GM12878 (cell line): ENCODE measurements at regions not wholly inside any gene's neighbourhood (a gene's known extent, or its start where the extent isn't known, plus 50 kb on each side); places are given as distances from the start of the nearest gene placed in this dataset.

Experiments
- ATAC-seq: fragments of 200-7000 bp; cut with Tn5 transposase; 3 replicates; pipeline ENCODE4 v1.9.1; 2020; ENCODE audit warnings: mild to moderate bottlenecking, moderate library complexity
- BruUV-seq: library from RNA; stranded (reverse); fragments of 400-500 nt; replicated peaks from 2 replicates; lab custom pipeline; 2021; lab: Mats Ljungman, UMichigan
- CTCF ChIA-PET: fragments of 300-600 bp; sonication (Branson Sonifier 250); formaldehyde crosslinking; extraction: SDS; loops from one replicate; lab custom pipeline; 2021; ENCODE audit warnings: inconsistent platforms; lab: Yijun Ruan, JAX
- POLR2A ChIA-PET: fragments of 350-600 bp; formaldehyde crosslinking; extraction: SDS; loops from one replicate; lab custom pipeline; 2021; ENCODE audit warnings: inconsistent platforms; lab: Charles Lee
- RAD21 ChIA-PET: fragments of 300-600 bp; sonication (Branson Sonifier 250); formaldehyde crosslinking; loops from one replicate; lab custom pipeline; 2023; ENCODE audit warnings: antibody characterized with exemption; ENCODE audit not compliant: unreplicated experiment; lab: Charles Lee
- SMC1A ChIA-PET: fragments of 300-600 bp; sonication (Branson Sonifier 250); formaldehyde crosslinking; loops from one replicate; lab custom pipeline; 2023; ENCODE audit not compliant: unreplicated experiment, uncharacterized antibody; lab: Charles Lee
- DNase-seq: peaks from one replicate; pipeline ENCODE4 v3.0.0-alpha.2; 2011; ENCODE audit warnings: low read depth, low spot score
- FAIRE-seq: peaks from 3 replicates; lab custom pipeline; 2011; peaks lifted over from hg19 to GRCh38; lab: Jason Lieb, UNC
- H2AFZ ChIP-seq: 2 replicates; pipeline ENCODE4 v1.6.0; 2011; ENCODE audit warnings: low read depth, low read length, control low read depth; ENCODE audit not compliant: control insufficient read depth
- H3K27ac ChIP-seq: 2 replicates; pipeline ENCODE4 v1.5.1; 2011; ENCODE audit warnings: control low read depth; ENCODE audit not compliant: control insufficient read depth, insufficient read depth
- H3K27me3 ChIP-seq, 2 experiments: replicated peaks in 1 of 2; 2 replicates each; pipeline versions ENCODE4 v1.6.0 to v1.6.1; 2011; ENCODE audit warnings: low read length in 1 of 2; ENCODE audit not compliant: control insufficient read depth in 2 of 2, insufficient read depth in 2 of 2
- H3K36me3 ChIP-seq, 2 experiments: 2 replicates each; pipeline ENCODE4 v1.5.1; 2011; ENCODE audit warnings: low read length in 1 of 2; ENCODE audit not compliant: control insufficient read depth in 2 of 2, insufficient read depth in 2 of 2
- H3K4me1 ChIP-seq: 2 replicates; pipeline ENCODE4 v1.6.1; 2011; ENCODE audit warnings: mild to moderate bottlenecking, low read length, moderate library complexity, mixed read lengths; ENCODE audit not compliant: control insufficient read depth, insufficient read depth
- H3K4me2 ChIP-seq: 2 replicates; pipeline ENCODE4 v1.6.0; 2011; ENCODE audit warnings: control low read depth; ENCODE audit not compliant: control insufficient read depth, insufficient read depth
- H3K4me3 ChIP-seq: fragments of 200-600 bp; sonication (generic); 2 replicates; pipeline ENCODE4 v1.5.1; 2016
- H3K79me2 ChIP-seq: 2 replicates; pipeline ENCODE4 v1.6.0; 2011; ENCODE audit warnings: low read length; ENCODE audit not compliant: control insufficient read depth, insufficient read depth
- H3K9ac ChIP-seq: 2 replicates; pipeline ENCODE4 v1.8.0; 2011; ENCODE audit warnings: low read length, control low read depth, mixed read lengths; ENCODE audit not compliant: control insufficient read depth, insufficient read depth
- H3K9me3 ChIP-seq: replicated peaks from 3 replicates; pipeline ENCODE4 v1.5.1; 2011; ENCODE audit warnings: mild to moderate bottlenecking, low read length; ENCODE audit not compliant: control insufficient read depth, insufficient read depth
- H4K20me1 ChIP-seq: 2 replicates; pipeline ENCODE4 v1.6.0; 2011; ENCODE audit not compliant: control insufficient read depth, insufficient read depth
- CHD4 ChIP-seq: fragments of 200-600 bp; sonication (generic); IDR thresholded peaks from 2 replicates; pipeline ENCODE4 v1.6.1; 2016; ENCODE audit warnings: mild to moderate bottlenecking
- E4F1 ChIP-seq: fragments of 450-650 bp; IDR thresholded peaks from 2 replicates; pipeline ENCODE4 v1.6.1; 2018; ENCODE audit warnings: borderline replicate concordance, mild to moderate bottlenecking; ENCODE audit not compliant: partially characterized antibody
- IKZF1 ChIP-seq: fragments of 450-650 bp; conservative IDR thresholded peaks from 2 replicates; pipeline ENCODE4 v1.6.1; 2017; ENCODE audit warnings: antibody characterized with exemption, mild to moderate bottlenecking
- KAT2A ChIP-seq: conservative IDR thresholded peaks from 2 replicates; pipeline ENCODE4 v1.6.1; 2011; ENCODE audit warnings: low read depth, low read length; ENCODE audit not compliant: control insufficient read depth
- MXI1 ChIP-seq: fragments of 150-350 bp; IDR thresholded peaks from 2 replicates; pipeline ENCODE4 v1.6.1; 2011; ENCODE audit warnings: low read depth, mild to moderate bottlenecking, inconsistent platforms, low read length, improper control_type of control experiment
- NR2C1 ChIP-seq: fragments of 450-650 bp; IDR thresholded peaks from 2 replicates; pipeline ENCODE4 v1.6.1; 2017; ENCODE audit warnings: antibody characterized with exemption, mild to moderate bottlenecking, moderate library complexity
- NR2F1 ChIP-seq: fragments of 450-650 bp; conservative IDR thresholded peaks from 2 replicates; pipeline ENCODE4 v1.6.1; 2017; ENCODE audit warnings: mild to moderate bottlenecking
- SMAD5 ChIP-seq: IDR thresholded peaks from 2 replicates; pipeline ENCODE4 v1.6.1; 2016; ENCODE audit warnings: antibody characterized with exemption, low read depth
- SREBF2 ChIP-seq: IDR thresholded peaks from 2 replicates; pipeline ENCODE4 v1.6.1; 2012; ENCODE audit warnings: mild to moderate bottlenecking, low read length
- TCF7 ChIP-seq: IDR thresholded peaks from 2 replicates; pipeline ENCODE4 v1.6.1; 2014; ENCODE audit warnings: antibody characterized with exemption, borderline replicate concordance
- YY1 ChIP-seq: IDR thresholded peaks from 2 replicates; pipeline ENCODE4 v1.6.1; 2011; ENCODE audit warnings: low read depth, mild to moderate bottlenecking, low read length
- ZSCAN29 ChIP-seq: fragments of 450-650 bp; IDR thresholded peaks from 2 replicates; pipeline ENCODE4 v1.6.1; 2017; ENCODE audit warnings: mild to moderate bottlenecking, moderate library complexity
- WGBS: methylation state at CpG from one replicate; pipeline ENCODE4 v1.1.6; 2016; ENCODE audit warnings: low lambda C conversion rate; ENCODE audit not compliant: insufficient replicate concordance, insufficient coverage; ENCODE audit errors: missing lambda C conversion rate; 5-methylcytosine and 5-hydroxymethylcytosine counted together
- in situ Hi-C: fragments of 300-500 bp; cut with MboI; formaldehyde crosslinking; loops from 9 replicates; pipeline ENCODE4 v1.14.3; 2018; ENCODE audit warnings: mixed read lengths
- intact Hi-C: fragments of 100-400 bp; cut with micrococcal nuclease; formaldehyde crosslinking; loops from one replicate; pipeline ENCODE4 v1.14.2; 2022; ENCODE audit not compliant: unreplicated experiment
- TF ChIP-seq, protein P1 (sequence below): IDR thresholded peaks from 2 replicates; pipeline ENCODE4 v1.6.1; 2011; ENCODE audit warnings: borderline replicate concordance, low read depth, mild to moderate bottlenecking, moderate library complexity, low read length; ENCODE audit not compliant: insufficient read depth, poor library complexity, severe bottlenecking
- TF ChIP-seq, protein P2 (sequence below): IDR thresholded peaks from 2 replicates; pipeline ENCODE4 v1.6.1; 2011; ENCODE audit warnings: low read depth, mild to moderate bottlenecking, low read length, moderate library complexity, borderline replicate concordance; ENCODE audit errors: extremely low read depth
- TF ChIP-seq, protein P3 (sequence below): fragments of 450-650 bp; IDR thresholded peaks from 2 replicates; pipeline ENCODE4 v1.6.1; 2017; ENCODE audit warnings: mild to moderate bottlenecking, moderate library complexity

DNA sequence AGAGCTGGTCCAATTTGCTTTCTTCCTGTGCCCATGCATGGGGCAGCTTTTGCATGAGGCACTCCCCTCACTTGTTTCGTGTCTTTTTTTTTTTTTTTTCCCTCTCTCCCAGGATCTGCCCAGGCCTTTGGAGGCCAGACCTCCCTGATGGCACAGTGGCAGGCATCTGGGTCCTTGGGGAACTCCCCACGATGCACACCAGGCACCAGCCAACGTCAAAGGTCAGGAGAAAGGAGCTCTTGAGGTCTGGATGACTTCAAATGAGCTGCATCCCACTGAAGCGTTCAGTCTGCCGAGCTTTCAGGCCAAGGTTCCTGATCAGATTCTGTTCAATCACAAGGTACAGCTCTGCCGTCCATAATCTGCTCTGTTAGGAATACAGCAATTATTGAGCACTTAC, 97.2 kb upstream of the CARD11 start (continued):
- TF ChIP-seq, protein P1, sequence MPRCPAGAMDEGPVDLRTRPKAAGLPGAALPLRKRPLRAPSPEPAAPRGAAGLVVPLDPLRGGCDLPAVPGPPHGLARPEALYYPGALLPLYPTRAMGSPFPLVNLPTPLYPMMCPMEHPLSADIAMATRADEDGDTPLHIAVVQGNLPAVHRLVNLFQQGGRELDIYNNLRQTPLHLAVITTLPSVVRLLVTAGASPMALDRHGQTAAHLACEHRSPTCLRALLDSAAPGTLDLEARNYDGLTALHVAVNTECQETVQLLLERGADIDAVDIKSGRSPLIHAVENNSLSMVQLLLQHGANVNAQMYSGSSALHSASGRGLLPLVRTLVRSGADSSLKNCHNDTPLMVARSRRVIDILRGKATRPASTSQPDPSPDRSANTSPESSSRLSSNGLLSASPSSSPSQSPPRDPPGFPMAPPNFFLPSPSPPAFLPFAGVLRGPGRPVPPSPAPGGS: no peak
- no peak for TF ChIP-seq CHD4
- no peak for TF ChIP-seq SMAD5
- TF ChIP-seq ZSCAN29: no peak
- TF ChIP-seq SREBF2: no peak

GRCh38 chr7:3141326-3141725, 97.7 kb upstream of the CARD11 start:
- POLR2A ChIA-PET: no interaction called here
- H3K79me2 ChIP-seq: no peaks in the 10 kb centered on the region
- TF ChIP-seq, protein P2, sequence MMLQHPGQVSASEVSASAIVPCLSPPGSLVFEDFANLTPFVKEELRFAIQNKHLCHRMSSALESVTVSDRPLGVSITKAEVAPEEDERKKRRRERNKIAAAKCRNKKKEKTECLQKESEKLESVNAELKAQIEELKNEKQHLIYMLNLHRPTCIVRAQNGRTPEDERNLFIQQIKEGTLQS: no peak
- TF ChIP-seq NR2C1 (no peak), KAT2A (no peak), E4F1 (no peak), TCF7 (no peak), IKZF1 (no peak), YY1 (no peak), NR2F1 (no peak), MXI1 (no peak)
- TF ChIP-seq, protein P3, sequence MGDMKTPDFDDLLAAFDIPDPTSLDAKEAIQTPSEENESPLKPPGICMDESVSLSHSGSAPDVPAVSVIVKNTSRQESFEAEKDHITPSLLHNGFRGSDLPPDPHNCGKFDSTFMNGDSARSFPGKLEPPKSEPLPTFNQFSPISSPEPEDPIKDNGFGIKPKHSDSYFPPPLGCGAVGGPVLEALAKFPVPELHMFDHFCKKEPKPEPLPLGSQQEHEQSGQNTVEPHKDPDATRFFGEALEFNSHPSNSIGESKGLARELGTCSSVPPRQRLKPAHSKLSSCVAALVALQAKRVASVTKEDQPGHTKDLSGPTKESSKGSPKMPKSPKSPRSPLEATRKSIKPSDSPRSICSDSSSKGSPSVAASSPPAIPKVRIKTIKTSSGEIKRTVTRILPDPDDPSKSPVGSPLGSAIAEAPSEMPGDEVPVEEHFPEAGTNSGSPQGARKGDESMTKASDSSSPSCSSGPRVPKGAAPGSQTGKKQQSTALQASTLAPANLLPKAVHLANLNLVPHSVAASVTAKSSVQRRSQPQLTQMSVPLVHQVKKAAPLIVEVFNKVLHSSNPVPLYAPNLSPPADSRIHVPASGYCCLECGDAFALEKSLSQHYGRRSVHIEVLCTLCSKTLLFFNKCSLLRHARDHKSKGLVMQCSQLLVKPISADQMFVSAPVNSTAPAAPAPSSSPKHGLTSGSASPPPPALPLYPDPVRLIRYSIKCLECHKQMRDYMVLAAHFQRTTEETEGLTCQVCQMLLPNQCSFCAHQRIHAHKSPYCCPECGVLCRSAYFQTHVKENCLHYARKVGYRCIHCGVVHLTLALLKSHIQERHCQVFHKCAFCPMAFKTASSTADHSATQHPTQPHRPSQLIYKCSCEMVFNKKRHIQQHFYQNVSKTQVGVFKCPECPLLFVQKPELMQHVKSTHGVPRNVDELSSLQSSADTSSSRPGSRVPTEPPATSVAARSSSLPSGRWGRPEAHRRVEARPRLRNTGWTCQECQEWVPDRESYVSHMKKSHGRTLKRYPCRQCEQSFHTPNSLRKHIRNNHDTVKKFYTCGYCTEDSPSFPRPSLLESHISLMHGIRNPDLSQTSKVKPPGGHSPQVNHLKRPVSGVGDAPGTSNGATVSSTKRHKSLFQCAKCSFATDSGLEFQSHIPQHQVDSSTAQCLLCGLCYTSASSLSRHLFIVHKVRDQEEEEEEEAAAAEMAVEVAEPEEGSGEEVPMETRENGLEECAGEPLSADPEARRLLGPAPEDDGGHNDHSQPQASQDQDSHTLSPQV: no peak
- H2AFZ ChIP-seq: no peak overlapping the region
- RAD21 ChIA-PET: no interaction called here
- CTCF ChIA-PET: no interaction called here
- no peaks in the 10 kb centered on the region for H3K4me1 ChIP-seq
- no peaks in the 10 kb centered on the region for H4K20me1 ChIP-seq
- SMC1A ChIA-PET: no interaction called here
- no peak for DNase-seq
- 59% methylated on average over 7 of the region's 7 CpGs for WGBS
- no peak overlapping the region for H3K27ac ChIP-seq
- no peak for FAIRE-seq
- no peak overlapping the region for H3K4me3 ChIP-seq
- intact Hi-C loops: no loop called here
- H3K9me3 ChIP-seq: no peaks in the 10 kb centered on the region
- in situ Hi-C loops: no loop called here
- H3K27me3 ChIP-seq: no peaks in the 10 kb centered on the region
- ATAC-seq: no peak
- no peak overlapping the region for H3K9ac ChIP-seq
- no peaks in the 10 kb centered on the region for H3K36me3 ChIP-seq
- H3K4me2 ChIP-seq: no peak overlapping the region
- BruUV-seq: no TSS peak
